Left ventricle myocardium inferior (tissue), 1 donor: ENCODE measurements at regions not wholly inside any gene's neighbourhood (a gene's known extent, or its start where the extent isn't known, plus 50 kb on each side); places are given as distances from the start of the nearest gene placed in this dataset.

Source experiments
- DNase-seq: peaks from one replicate; pipeline ENCODE4 v3.0.0-alpha.2; 2020
- H3K27ac ChIP-seq: fragments of 200-600 bp; replicated peaks from 2 replicates; pipeline ENCODE4 v1.8.0; 2021
- H3K27me3 ChIP-seq: fragments of 200-600 bp; 2 replicates; pipeline ENCODE4 v1.8.0; 2021; ENCODE audit warnings: low read depth
- H3K36me3 ChIP-seq: fragments of 200-600 bp; 2 replicates; pipeline ENCODE4 v1.8.0; 2021
- H3K4me1 ChIP-seq: fragments of 200-600 bp; 2 replicates; pipeline ENCODE4 v1.8.0; 2021
- H3K4me3 ChIP-seq: fragments of 200-600 bp; 2 replicates; pipeline ENCODE4 v1.8.0; 2021; ENCODE audit warnings: mild to moderate bottlenecking, moderate library complexity
- H3K9me3 ChIP-seq: fragments of 200-600 bp; replicated peaks from 2 replicates; pipeline ENCODE4 v1.8.0; 2021
- CTCF ChIP-seq: fragments of 200-600 bp; IDR thresholded peaks from 2 replicates; pipeline ENCODE4 v1.8.0; 2021; ENCODE audit warnings: antibody characterized with exemption, mild to moderate bottlenecking, borderline replicate concordance
- intact Hi-C: fragments of 100-400 bp; cut with micrococcal nuclease; formaldehyde crosslinking; loops from one replicate; pipeline ENCODE4 v1.11.0; 2022
- donor health status: DM: no; HTN: yes; CAD: no; lungs with severe emphysema.

DNA sequence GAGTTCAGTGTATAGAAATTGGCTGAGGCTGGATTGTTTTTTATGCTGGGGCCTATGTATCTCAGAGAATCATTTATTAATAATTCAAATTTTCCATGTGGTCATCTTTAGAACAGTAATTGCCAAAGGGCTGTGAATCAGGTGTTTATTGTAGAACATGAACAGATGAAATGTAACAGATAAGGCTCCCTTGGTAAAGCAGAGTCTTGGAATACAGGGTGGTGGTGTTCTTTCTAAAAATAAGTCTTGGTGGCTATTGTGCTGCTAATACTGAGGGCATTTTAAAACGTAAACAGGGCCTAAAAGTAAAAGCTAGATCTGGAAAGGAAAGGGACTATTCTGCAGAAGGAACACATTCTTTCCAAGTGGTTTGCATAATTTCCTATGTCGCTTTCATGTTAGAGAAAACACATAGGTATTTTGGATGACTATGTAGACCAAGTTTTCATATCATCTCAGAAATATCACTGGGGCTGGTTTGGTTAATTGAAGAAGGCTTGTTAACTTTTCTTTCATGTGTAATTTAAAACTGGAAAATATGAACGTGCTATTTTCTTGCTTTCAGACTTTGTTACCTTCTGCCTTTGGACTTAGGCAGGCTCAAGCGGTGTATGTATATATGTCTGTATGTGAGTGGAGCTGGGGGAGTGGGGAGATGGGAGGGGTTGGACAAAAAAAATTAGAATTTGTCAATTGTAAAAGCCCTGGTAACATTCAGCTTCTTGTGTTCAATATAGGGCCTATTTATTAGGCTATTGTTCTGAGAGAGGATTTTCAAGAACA, 119.9 kb upstream of the ANKRD55 start:
- Histone ChIP-seq H3K4me1 (peaks cover 55% of the 10 kb centered on the region), H3K27me3 (no peaks in the 10 kb centered on the region), H3K27ac (peak overlapping the region; percentile 64), H3K4me3 (no peak overlapping the region), H3K36me3 (no peaks in the 10 kb centered on the region), H3K9me3 (no peaks in the 10 kb centered on the region)
- intact Hi-C loops: no loop called here
- no peak for DNase-seq
- TF ChIP-seq CTCF: no peak

- Histone ChIP-seq H3K27ac (peak overlapping the region; percentile 68), H3K9me3 (no peaks in the 10 kb centered on the region), H3K36me3 (no peaks in the 10 kb centered on the region), H3K4me1 (peaks cover 40% of the 10 kb centered on the region), H3K27me3 (no peaks in the 10 kb centered on the region), H3K4me3 (no peak overlapping the region)
- intact Hi-C loops: no loop called here
- TF ChIP-seq CTCF: no peak
- peak; percentile 69 for DNase-seq
These were observed 117.6 kb upstream of the ANKRD55 start for GRCh38 chr5:56350597-56351170.

GRCh38 chr5:56350011-56350596, 117.0 kb upstream of the ANKRD55 start:
- peak overlapping the region; percentile 68 for H3K27ac ChIP-seq
- H3K4me3 ChIP-seq: no peak overlapping the region
- peaks cover 40% of the 10 kb centered on the region for H3K4me1 ChIP-seq
- TF ChIP-seq CTCF: no peak
- H3K36me3 ChIP-seq: no peaks in the 10 kb centered on the region
- intact Hi-C loops: no loop called here
- no peaks in the 10 kb centered on the region for H3K27me3 ChIP-seq
- no peaks in the 10 kb centered on the region for H3K9me3 ChIP-seq
- no peak for DNase-seq

DNA sequence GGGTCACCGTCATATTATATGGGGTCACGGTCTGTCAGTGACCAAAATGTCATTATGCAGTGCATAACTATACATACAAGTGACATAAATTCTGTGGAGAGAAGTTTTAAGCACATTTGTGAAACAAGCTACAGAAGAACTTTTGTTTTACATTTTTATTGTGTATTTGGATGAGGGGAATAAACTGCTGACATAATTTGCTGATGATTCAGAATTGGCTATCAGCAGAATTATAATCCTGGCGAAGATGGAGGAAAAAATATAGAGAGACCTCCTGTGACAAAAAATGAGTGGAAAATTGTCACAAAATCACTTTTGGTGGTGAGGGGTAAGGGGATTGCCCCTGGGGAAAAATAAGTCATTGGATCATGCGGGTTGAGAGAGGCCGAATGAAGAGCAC, 116.3 kb upstream of the ANKRD55 start:
- Histone ChIP-seq H3K27me3 (no peaks in the 10 kb centered on the region), H3K36me3 (no peaks in the 10 kb centered on the region), H3K9me3 (no peaks in the 10 kb centered on the region), H3K4me3 (no peak overlapping the region), H3K27ac (no peak overlapping the region), H3K4me1 (peaks cover 40% of the 10 kb centered on the region)
- no peak for DNase-seq
- intact Hi-C loops: no loop called here
- no peak for TF ChIP-seq CTCF

DNA sequence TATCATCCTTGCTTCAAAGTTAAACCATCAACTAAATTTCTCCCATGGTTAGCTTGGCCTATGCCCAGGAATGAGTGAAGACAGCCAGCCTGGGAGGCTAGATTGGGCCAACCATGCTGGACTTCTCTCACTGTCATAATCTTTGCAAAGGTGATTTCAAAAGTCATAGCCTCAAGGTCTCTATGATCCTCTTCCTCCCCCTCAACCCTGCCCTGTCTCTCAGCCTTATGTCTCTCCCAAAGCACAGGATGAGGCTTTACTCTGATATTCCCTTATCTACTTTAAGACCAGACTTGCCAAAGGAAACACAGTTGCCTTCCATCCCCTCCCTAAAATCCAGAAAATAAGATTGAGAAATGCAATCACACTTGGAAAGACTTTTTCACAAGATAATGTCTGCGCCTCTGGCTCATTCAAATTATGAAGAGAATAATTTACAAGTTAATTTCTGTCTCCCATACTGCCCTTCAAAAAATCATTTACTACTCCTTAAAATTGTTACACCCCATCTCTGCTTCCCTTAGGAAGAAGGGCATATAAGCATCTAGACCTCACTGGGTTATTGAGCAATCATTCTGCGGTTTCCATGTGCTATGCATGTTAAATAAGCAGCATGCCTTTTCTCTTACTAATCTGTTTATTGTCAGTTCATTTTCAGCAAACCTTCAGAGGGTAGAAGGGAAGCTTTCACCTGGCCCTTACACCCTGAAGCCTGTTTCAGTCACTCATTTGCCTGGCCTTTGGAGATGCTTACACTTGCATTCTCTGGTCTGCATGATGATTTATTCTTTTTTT, 113.8 kb upstream of the ANKRD55 start:
- TF ChIP-seq CTCF: no peak
- no peak for DNase-seq
- Histone ChIP-seq H3K4me1 (peaks cover 25% of the 10 kb centered on the region), H3K27ac (no peak overlapping the region), H3K36me3 (no peaks in the 10 kb centered on the region), H3K27me3 (no peaks in the 10 kb centered on the region), H3K9me3 (no peaks in the 10 kb centered on the region), H3K4me3 (no peak overlapping the region)
- intact Hi-C loops: no loop called here
